Limb (tissue), 2 donors: ENCODE measurements at regions not wholly inside any gene's neighbourhood (a gene's known extent, or its start where the extent isn't known, plus 50 kb on each side); places are given as distances from the start of the nearest gene placed in this dataset.

Experiments used
- DNase-seq, 2 donors: peaks; one replicate each; pipeline ENCODE4 v3.0.0-alpha.2; 2016; ENCODE audit errors: extremely low spot score in 2 of 2

DNA sequence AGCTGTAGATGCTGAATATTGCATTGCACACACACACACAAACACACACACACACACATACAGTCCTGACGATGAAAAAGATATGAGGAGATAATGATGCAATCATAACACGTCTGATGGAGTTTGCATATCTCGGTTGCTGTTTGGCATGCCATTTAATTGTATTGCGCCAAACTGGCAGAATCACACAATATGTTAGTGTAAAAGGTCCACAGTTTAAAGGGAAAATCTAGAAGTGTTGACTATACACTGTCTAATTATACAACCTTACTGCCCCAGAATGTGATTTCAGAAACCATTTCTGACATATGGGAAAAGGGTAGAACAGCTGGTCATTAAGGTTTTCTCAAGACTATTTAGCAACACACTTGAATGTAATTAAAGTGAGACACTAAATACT, 123.7 kb upstream of the PROX1 start:
- no peak for DNase-seq

DNA sequence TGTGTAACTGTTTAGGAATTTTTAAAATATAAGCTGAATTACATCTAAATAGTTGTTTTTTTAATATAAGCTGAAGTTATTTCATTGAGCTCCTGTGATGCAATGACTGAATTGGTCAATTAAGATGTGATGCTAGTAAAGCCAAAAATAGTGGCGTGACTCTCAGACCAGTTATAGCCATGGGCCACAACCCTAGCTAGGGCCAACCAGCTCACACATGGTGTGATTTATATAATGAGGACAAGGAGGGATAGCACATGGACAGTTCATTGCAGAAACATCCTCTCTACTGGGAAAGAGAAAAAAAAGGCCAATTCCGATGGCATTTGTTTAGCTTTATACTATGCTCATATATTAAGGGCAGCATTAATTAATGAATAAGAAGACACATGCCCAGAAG, 119.3 kb upstream of the PROX1 start:
- no peak for DNase-seq

DNA sequence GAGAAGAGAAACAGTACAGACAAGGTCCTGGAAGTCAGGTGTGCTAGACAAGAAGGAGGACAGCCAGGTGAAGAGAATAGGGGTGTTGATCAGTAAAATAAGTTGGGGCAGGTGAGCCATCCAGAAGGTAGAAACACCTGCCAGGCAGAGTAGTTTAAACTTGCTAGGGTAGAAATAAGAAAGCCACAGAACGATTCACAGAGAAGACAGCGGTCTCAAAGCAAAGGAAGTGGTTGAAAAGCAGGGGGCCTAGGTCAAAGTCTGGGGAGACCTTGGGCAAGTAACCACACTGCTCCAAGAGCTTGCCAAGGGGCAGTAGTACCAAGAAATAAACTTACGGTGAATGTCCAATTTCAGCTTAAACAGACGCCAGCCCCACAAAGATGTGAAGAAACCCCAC, 116.6 kb upstream of the PROX1 start:
- no peak for DNase-seq

DNA sequence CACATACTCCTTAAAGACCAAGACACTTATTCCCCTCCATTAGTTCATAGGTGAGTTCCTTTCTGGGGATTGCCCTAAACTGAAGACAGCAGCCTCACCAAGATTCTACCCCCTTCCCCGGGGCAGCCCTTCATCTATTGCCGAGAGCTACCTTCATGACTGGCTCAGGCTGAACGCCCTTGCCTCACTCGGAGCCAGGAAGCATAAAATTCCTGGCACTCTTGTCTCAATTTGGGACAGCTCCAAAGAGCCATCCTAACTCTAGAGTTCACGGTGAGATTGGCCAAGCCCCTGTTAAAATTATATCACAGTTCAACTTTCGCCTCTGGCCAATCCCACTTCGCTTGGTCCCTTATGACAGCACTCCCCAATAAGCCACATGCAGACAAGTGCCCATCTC, 113.0 kb upstream of the PROX1 start:
- no peak for DNase-seq

DNA sequence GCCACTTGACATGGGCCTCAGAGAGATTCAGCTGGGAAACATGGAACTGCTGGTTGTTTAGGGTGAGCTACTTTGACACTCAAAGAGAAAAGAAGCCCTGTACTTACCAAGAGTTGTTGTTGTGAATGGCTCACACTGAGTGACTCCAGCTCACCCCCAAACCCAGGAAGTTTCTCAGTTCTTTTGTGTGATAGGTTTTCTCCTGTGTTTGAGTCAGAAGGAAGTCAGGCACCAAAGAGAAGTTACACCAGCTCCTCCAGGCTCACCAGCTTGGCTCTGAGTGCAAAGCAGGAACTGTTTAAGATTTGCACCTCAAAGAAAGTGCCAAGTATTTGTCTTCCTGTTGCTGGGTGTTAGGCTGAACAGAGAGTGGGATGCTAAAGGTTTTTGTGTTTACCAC, 111.2 kb upstream of the PROX1 start:
- no peak for DNase-seq

DNA sequence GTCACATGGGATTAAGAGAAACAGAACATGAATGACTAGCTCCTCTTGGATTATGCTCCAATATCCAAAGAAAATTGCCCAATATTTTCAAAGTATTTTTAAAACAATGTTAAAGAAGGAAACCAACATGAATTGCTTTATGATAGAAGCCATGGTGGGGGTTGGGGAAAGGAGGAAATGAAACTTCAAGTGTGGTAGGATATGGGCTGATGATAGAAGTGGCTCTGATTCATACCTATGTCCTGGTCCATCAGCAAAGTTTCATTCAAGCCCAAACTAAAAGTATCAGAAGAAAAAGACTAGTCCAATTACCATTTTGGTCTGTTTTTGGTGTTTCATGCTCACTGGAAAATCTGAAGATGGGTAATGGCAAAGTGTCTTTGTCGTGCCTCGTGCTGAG, 104.2 kb upstream of the PROX1 start:
- DNase-seq = no peak

DNA sequence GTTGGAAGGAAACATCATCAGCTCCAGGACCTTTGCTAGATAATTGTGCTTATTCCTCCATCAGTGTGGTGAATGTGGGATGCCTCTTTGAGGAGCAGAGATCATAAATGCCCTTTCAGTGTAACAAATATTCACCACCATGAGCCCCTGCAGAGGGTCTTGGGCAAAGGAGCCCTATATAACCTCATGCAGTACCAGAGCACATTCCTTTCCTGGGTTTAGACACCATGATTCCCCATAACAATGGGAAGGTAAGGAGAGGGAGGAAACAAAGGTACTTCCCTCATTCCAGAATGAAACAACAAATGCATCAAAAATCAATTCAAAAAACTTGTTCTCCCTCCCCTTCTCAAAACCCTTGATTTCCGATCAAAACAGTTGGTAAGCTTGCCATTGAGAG, 103.4 kb upstream of the PROX1 start:
- no peak for DNase-seq

DNA sequence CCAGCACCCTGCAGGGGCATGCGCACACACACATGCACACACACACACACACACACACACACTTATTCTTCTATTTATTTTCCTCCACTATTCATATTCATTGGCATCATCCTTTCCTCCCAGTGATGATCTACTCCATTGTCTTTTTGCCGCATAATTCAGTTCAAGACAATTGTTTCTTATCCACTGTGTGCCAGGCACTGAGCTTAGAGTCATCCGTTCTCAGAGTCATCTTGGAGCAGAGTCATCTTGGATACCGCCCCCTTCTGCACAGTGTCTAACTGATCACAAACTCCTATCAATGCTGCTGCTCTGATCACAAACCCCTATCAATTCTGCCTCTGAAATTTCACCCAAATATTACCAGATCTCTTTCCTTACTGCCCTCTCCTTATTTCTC, 102.8 kb upstream of the PROX1 start:
- DNase-seq = no peak

DNA sequence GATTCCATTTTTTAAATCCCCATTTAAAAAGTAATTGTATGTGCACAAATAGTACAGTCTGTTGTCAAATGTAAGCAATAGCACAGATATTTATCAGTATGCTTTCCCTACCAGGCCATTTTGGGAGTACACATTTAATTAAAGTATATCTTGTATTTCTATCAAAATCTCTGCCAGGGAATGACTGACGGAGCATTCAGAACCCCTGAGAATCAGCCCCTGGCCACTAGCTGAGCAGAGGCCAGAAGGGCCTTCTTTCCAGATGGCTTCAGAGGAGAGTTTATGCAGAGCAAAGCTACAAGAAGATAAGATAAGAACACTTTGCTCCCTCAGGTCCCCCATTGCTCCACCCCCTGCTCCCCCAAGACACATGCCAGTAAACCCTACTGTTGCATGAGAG, 99.9 kb upstream of the PROX1 start:
- no peak for DNase-seq

DNA sequence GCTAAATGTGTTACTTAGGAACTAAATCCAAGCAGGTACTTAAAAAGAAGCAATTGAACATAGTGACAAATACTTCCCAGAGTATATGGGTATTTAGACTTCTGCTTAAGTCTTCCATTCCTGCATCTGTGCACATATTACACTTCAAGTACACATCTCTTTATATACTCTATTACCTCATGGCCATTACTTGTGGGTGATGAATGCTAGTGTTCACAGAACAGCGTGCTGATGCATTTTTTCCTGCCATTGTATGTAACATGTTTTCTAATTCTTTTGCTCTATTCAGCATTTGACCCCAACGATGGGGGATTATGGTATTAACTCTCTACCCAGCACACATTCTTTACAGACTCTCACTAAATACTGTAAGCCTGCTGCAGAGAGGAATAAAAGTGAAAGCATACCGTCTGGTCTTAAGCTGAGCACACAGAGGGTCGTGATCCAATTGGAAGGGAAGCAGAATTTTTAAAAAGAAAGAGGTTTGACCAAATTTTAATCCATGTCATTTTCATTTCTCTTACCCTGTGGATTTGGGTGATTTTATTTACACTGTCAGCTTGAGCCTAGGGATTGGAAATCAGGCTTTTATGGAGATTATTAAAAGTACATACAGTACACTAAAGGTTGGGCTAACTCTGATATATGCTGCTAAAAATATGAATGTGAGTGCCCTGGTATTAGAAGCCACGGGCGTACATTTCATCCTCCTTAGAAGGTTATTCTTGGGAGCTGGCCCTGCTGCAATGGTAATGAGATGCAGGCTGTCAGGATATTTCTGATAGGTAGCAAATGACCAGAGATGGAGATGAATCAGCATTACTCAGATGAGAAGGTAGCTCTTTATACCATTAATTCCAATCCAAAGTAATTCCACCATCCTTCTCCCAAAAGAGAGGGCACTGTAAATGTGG, 95.5 kb upstream of the PROX1 start:
- no peak for DNase-seq

DNA sequence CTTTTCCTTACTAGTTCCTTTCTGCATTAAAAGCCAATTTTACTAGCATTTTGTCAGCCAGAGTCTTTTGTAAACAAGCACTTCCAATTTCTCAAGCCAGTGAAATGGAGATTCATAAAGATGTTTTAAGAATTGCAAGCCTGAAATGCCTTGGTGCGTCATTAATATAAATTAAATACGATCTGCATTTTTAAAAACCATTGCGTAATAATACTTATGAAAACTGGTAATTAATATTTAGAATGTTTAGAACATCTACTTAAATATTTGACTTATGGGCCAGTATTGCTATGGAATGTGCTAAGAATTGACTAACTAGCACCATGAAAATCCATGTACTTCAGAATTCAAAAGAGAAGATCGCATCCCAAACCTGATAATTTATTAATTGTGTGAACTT, 89.1 kb upstream of the PROX1 start:
- DNase-seq = no peak

DNA sequence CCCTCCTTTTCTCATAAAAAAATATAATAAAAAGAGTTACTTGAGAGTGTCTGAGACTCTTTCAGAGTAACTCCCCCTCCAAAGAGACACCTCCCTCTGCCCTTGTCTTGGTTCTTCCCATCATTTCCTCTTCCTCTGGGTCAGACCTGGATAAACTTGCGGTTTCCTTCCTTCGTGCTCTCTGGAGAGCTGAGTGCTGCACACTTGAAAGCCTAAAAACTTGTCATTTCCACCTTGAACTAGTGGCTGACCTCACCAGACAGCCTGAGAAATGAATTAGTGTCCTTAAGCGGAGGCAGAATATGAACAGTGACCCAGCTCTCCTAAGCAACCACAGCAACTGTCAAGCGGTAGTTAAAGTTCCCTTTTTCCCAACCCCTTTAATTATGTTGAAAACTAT, 88.4 kb upstream of the PROX1 start:
- DNase-seq = no peak

DNA sequence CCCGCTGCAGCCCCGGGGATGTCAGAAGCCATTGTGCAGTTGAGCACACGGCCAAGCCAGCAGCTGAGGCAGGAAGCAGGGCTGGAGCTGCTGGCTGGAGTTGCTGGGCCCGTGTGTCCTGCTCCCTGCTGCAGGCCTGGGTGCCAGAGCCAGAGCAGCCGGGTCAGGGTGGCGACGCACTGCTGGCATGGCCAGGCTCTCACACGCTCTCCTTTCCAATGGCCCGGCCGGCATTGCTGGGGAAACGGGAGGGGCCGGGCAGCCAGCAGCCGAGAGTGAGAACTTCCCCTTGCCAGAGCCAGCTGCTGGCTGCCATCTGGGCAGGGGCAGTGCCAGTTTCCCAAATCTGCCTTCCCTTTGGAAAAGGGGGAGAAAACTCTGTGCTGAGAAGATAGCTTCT, 82.4 kb upstream of the PROX1 start:
- DNase-seq = no peak

DNA sequence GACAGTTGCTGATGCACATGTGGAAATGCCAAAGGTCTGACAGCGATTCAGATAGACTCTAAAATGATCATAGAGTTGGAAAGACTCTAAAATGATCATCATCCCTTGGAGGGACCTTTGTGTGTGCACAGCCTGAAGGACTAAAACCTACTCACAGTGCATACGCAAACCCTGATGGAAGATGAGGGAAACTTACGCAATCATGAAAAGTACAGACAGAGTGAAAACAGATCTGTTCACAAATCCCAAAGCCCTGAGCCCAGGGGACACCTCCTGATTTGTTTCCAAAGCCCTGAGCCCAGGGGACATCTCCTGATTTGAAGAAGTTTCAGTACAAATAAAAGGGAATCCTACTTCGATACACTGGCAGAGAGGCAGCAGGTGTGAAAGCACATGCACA, 79.3 kb upstream of the PROX1 start:
- DNase-seq = no peak

DNA sequence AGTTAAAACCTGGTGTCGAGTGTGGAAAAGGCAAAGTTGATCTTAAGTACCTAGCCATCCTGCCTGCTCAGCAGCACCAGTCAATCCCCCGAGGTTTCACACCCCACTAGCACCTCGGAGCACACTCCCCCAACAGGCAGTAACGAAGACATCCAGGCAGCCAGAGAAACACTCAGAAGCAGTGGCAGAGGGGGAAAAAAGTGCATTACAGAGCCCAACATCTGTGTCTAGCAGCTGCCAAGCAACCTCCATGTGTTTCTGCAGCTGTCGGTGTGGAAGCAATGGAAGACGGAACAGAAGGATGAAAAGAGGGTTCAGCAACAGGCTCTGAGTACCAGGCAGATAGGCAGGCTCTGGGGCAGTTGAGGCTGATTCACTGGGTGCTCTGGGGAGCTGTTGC, 73.4 kb upstream of the PROX1 start:
- DNase-seq = peak; percentile 47 to 57

DNA sequence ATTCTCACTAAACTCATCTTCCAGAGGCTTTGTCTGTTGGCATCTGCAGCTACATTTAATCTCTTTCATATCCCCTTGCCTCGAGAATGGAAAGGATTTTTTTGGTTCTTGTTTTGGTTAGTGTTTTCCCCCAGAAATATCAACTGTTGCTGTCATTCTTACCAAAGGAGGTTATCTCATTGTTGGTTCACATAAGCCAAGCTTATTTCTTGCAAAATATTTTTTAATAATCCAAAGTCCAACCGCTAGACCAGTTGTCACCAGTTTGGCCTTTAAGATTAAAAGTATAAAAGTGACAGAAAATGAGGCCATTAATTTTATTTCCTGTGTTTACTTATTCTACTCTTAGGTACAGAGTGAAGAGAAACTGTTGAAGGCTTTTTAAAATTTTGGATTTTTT, 66.5 kb upstream of the PROX1 start:
- DNase-seq = no peak

DNA sequence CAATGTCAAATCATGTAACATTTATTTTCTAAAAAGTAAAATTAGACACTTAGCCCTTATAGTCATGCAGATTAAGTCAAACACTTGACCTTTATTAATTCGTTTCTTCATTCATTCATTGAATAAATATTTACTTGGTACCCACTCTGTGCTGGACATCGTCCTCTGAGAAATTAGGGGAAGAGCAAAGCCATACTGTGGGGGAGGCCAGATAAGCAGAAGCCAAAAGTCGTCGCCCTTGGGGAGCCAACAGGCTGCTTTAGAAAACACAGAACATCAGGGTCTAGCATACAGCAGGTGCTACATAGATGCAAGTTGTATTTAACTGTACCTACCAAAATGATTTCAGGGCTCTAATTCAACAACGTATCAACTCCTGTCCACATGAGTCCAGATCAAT, 66.1 kb upstream of the PROX1 start:
- no peak for DNase-seq

DNA sequence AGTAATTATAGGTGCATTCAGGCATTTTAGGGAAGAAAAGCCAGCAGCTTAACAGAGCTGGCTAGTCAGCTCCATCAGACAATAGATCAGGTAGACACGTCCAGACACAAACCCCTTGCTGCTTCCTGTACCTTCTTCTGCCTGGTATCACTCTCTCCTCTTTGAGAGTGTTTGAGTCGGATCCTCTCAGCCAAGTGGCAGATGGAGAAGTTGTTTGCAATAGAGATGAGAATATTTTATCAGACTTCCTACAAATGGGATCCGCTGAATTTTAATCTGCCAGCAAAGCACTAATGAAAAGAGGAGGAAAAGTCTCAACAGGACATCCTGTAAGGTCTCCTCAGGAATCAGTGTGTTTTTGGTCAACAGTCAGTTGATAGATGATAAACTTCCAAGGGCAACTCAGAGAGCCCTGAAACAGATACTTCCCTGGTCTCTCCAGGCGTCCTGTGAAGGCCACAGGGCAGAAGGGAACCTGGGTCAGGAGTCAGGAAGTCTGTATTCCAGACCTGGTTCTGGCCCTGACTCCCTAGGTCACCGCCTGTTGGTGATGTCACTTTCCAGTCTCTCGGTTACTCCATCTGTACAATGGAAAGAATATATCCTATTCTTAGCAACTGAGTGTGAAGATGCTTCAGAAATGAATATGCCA, 62.1 kb upstream of the PROX1 start:
- DNase-seq = no peak

DNA sequence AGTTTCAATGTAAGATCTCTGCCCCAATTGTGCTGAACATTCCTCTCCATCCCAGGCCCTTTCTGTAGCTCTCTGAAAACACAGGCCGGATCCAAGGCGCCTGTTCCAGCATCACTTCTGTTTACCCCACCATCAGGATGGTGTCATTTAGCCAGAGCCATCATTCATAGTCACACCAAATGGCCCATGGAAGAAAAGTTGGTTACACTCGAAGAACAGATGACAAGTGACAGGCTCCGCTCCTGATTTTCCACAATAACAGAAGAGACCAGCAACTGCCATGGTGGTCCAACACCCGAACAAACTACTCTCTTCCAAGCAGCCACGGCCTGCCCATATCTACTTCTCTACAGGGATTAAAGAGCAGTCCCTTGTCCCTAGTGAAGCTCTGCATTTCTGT, 59.9 kb upstream of the PROX1 start:
- DNase-seq = no peak

DNA sequence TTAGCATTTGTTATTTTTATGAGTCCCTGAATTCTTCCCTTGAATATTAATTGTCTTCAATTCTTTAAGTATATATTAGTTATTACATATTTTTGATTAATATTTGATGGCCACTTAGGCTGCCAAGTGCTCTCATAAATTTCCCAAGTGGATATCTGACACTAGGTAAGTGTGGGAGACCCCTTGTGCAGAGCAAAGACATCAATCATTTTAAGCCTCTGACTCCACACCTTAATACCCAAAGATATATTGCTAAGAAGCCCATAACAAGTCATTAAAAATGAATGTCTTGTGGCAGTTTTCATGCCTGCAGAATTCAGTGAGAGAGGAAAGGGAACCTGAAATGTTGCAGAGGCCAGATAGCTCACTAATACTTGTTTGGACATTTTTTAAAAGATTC, 58.4 kb upstream of the PROX1 start:
- DNase-seq = no peak

DNA sequence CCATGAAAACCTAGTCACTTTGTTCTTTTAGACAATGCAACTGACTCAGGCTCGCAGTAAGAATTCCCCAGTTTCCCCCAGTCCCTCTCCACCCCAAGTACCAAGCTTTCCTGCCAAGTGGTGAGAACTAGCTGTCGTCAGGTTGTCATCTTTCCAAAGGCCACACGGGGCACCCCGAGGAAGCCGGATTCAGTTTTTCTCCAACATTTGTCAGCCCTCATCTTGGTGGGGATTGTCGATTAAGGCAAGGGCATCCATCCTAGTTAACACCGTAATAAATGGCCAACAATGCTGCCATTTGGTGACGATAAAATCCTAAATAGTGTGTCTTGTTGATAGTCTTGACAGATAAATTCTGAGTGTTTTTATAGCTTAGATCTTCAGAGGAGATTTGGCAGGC, 55.9 kb upstream of the PROX1 start:
- no peak for DNase-seq

DNA sequence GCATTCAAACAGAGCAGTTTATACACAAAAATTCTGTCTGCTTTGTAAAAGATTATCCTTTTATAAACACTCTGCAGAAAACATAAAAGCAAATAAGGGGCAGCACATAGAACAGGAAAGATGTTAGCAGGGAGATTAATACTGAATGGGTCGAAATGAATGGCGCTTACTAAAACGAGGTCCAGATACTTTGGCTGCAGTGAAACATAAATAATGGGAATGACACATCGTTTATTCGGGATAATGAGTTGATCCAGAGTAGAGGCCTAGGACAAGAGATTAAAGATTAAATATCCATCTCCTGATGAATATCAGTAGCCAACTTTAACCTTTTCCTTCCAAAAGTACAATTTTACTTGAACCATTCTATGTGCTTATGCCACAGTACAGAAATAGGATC, 54.4 kb upstream of the PROX1 start:
- no peak for DNase-seq

DNA sequence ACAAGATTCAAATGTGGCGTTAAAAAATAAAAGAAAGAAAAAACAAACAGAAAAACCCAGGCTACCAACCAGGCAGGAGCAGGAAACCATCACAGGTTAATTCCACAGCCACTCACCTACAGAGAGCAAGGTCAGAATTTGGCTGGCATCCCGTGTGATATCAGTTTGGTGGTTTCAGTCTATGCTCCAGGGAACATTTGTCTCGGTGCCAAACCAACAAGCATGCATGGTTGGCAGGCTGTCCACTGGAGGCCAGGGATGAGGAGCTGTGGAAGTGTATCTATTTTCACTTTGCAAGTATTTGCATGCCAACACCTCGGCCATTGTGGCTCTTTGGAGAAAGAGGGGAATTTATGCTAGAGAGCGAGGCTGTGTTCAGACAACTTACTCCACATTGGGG, 53.1 kb upstream of the PROX1 start:
- no peak for DNase-seq
